ENCODE measurements at regions not wholly inside any gene's neighbourhood (a gene's known extent, or its start where the extent isn't known, plus 50 kb on each side); places are given as distances from the start of the nearest gene placed in this dataset.
"Not testable (repeated sequence)": the region's sequence is repeated elsewhere in the genome, so short reads cannot be mapped to it uniquely, and the experiment has no call there.

DNA sequence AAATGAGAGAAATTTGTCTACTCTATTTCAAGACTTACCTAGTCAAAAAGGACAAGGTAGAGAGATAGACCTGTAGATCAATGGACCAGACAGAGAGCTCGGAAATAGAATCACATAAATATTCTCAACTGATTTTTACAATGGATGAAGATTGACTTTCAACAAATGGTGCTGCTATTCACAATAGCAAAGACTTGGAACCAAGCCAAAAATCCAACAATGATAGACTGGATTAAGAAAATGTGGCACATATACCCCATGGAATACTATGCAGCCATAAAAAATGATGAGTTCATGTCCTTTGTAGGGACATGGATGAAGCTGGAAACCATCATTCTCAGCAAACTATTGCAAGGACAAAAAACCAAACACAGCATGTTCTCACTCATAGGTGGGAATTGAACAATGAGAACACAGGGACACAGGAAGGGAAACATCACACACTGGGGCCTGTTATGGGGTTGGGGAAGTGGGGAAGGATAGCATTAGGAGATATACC lies 1128.2 kb downstream of the UQCRFS1 start:
- not testable (repeated sequence) for DNase-seq (ENCODE audit: low read depth in 2 of 2)

DNA sequence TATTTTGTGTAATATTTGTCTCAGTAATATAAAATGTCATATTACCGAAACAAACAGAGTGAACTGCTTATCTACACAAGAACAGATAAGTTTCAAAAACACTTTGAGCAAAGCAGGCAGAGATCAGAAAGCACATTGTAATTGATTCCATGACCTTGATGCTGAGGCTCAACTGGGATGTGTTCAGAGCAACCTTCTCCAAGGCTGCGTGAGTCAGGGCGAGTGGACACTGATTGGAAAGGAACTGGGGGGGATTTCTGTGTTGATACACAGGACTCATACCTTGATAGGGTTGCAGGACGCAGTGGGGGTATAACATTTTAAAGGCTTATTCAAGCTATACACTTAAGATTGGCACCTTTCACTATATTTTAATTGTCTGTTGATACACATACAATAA lies 1136.3 kb downstream of the UQCRFS1 start:
- DNase-seq (ENCODE audit: low read depth in 2 of 2) = no peak

- DNase-seq (ENCODE audit: low read depth in 2 of 2) = no peak
Observed at GRCh38 chr19:28075229-28075628, 1137.7 kb downstream of the UQCRFS1 start.

DNA sequence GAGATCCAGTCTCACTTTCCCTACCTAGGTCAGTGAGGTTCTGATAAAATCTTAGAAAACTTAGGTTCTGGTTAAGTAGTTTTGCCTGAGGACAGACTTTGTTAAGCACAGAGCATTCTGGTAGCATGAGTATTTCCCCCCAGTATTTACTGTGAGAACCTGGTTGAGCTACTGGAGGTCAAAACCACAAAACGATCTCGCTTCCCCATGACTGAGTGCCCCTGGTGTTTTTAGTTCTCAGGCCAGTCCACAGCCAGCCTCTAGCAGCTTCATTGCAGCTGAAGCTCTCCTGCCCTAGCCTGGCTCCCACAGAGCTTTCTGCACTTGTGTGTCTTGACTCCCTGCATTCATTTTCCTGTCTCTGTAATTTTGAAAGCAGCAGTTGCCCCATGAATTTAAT lies 1138.2 kb downstream of the UQCRFS1 start:
- DNase-seq (ENCODE audit: low read depth in 2 of 2) = no peak

GRCh38 chr19:28067882-28068281 lies 1145.1 kb downstream of the UQCRFS1 start:
- DNase-seq (ENCODE audit: low read depth in 2 of 2) = no peak

DNA sequence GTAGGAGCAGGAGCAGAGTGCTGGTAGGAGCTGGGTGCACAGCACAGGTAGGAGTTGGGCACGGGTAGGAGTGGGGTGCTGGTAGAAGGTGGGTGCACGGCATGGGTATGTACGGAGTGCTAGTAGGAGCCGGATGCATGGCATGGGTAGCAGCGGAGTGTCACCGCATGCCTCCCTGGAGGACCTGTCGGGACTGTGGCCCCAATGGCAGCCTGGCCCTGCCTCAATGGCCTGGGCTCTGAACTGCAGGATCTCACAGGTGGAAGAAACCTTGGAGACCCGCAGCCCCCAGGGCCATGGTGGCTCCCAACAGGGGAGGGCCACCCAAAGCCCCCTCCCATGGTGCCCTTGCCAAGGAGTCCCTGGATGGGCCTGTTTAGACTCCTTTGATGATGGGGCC lies 1146.0 kb downstream of the UQCRFS1 start:
- DNase-seq (ENCODE audit: low read depth in 2 of 2) = no peak

- no peak for DNase-seq (ENCODE audit: low read depth in 2 of 2)
Observed at GRCh38 chr19:28066161-28066560, 1146.8 kb downstream of the UQCRFS1 start.

GRCh38 chr19:28065026-28065425 lies 1147.9 kb downstream of the UQCRFS1 start:
- no peak for DNase-seq (ENCODE audit: low read depth in 2 of 2)

- no peak for DNase-seq (ENCODE audit: low read depth in 2 of 2)
Observed at GRCh38 chr19:28063702-28064101, 1149.2 kb downstream of the UQCRFS1 start.

DNA sequence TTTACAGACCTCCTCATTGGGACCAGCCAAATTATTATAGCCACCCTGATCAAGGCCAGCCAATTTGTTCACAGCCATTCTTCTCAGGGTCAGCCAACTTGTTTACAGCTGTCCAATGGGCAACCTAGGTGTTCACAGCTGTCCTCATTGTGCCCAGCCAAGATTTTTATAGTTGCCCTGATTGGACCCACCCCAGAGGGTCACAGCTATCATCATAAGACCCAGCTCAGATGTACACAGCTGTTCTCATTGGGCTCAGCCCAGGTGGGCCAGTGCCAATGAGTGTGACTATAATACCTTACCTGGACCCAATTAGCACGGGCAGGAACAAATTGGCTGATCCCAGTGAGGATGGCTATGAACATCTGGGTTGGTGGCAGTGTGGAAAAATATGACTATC lies 1151.8 kb downstream of the UQCRFS1 start:
- DNase-seq (ENCODE audit: low read depth in 2 of 2) = no peak

DNA sequence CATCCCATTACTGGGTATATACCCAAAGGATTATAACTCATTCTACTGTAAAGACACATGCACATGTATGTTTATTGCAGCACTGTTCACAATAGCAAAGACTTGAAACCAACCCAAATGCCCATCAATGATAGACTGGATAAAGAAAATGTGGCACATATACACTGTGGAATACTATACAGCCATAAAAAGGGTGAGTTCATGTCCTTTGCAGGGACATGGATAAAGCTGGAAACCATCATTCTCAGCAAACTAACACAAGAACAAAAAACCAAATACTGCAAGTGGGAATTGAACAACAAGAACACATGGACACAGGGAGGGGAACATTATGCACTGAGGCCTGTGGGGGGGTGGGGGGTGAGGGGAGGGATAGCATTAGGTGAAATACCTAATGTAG lies 1155.9 kb downstream of the UQCRFS1 start:
- DNase-seq (ENCODE audit: low read depth in 2 of 2) = not testable (repeated sequence)

- no peak for DNase-seq (ENCODE audit: low read depth in 2 of 2)
Observed at GRCh38 chr19:28051047-28051446, 1161.9 kb downstream of the UQCRFS1 start.

DNA sequence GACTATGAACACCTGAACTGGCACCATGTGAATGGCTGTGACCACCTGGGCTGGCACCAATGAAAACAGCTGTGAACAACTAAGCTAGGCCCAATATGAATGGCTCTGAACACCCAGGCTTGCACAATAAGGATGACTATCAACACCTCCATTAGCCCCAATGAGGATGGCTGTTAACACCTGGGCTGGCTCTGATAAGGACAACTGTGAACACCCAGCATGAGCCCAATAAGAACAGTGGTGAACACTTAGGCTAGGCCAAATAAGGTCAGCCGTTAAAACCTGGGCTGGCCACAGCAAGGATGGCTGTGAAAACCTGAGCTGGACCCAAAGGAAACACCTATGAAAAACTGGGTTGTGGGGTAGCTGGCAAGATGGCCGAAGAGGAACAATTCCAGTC lies 1163.1 kb downstream of the UQCRFS1 start:
- DNase-seq (ENCODE audit: low read depth in 2 of 2) = no peak

- no peak for DNase-seq (ENCODE audit: low read depth in 2 of 2)
Observed at GRCh38 chr19:28046932-28047331, 1166.0 kb downstream of the UQCRFS1 start.

DNA sequence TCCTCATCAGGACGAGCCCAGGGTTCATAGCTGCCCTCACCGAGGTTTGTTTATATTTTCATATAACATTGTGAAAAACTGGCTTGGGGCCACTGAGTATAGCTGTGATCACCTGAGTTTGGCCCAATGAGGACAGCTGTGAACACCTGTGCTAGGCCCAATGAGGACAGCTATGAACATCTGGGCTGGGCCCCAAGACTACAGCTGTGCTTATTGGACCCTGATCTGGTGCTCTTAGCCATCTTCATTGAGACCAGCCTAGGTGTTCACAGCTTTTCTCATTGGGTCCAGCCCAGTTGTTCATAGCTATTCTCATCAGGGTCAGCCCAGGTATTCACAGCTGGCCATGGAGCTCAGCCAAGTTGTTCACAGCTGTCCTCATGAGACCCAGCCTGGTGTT lies 1167.3 kb downstream of the UQCRFS1 start:
- no peak for DNase-seq (ENCODE audit: low read depth in 2 of 2)

DNA sequence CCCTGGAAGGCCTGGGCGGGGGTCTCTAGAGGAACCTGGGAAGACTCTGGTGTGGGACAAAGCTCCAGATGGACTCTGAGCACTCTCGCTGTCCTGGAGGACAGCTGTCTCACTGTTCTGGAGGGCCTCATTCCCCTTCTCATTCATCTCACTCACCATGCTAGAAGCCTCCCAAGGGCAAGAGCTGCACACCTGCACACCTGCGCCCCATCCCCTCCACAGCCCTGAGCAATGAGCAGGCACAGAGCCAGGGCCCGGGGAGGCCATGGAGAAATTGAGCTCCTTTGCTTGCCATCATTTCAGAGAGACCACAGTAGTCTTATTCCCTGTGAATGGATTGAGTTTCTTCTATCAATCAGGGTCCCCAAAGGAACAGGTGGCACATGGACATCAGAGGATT lies 1168.5 kb downstream of the UQCRFS1 start:
- no peak for DNase-seq (ENCODE audit: low read depth in 2 of 2)

GRCh38 chr19:28042516-28042915 lies 1170.4 kb downstream of the UQCRFS1 start:
- DNase-seq (ENCODE audit: low read depth in 2 of 2) = no peak

DNA sequence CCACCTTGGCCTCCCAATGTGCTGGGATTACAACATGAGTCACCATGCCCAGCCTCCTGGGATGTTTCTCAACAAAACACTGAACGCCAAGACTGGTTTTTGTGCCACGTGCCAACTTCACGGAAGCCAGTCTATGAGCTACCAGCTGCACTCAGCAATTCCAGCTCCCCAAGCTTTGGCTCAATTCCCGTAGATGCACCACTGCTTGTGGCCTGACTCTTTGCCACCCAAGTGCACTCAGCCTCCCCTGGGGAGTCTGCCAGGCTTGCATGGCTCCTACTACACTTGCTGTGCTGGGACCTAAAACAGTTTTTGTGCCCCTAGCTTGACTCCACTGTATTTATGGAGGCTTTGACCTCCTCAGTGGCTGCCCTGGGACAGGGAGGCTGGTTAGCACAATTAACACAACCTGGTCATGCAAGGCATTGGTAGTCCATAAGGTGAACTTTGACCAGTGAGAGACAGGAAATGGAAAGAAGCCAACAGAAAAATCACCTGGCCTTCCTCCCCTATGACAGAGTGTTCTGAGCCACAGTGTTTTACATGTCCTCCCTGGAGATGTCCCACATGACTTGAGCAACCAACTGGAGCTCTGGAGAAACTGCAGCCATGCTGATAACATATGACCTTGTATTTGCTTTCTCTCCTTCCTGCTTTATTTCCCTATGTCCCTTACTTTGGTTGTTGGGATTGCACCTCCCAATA lies 1173.1 kb downstream of the UQCRFS1 start:
- DNase-seq (ENCODE audit: low read depth in 2 of 2) = no peak

DNA sequence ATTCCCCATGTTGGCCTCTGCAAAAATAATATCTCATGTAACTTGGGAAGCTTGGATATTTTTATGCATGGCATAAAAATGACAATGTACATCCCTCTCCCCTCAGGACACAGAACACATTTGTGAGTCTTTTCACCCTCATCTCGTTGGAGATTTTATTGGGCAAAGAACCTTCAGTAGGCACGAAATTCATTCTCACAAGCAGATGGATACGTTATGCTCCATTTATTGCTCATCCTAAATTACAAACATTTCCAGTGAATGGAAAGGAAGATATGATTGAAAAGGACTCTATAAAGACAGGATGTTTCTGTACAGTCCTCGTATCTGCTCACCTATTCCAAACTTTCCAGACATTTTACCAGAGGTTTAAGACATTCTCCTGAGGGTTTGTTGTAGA lies 1175.8 kb downstream of the UQCRFS1 start:
- no peak for DNase-seq (ENCODE audit: low read depth in 2 of 2)

DNA sequence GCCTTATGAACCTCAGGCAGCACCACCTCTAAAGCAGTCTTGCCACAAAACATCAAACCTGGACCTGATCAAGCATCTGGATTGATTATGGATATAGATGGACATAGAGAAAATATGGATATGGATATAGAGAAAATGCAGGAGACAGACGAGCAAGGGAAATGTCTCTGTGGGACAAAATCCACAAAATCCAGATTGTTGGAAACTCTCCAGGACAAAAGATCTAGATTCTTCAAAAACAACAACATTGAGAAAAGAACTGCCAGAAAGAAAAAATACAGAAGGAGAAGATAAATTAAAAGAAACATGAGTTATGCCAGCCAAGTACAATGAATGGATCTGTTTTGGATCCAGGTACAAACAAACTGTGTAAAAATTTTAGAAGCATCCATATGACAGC lies 1176.5 kb downstream of the UQCRFS1 start:
- no peak for DNase-seq (ENCODE audit: low read depth in 2 of 2)

- no peak for DNase-seq (ENCODE audit: low read depth in 2 of 2)
Observed at GRCh38 chr19:28034936-28035335, 1178.0 kb downstream of the UQCRFS1 start.

GRCh38 chr19:28028881-28029444 lies 1184.0 kb downstream of the UQCRFS1 start:
- no peak for DNase-seq (ENCODE audit: low read depth in 2 of 2)

DNA sequence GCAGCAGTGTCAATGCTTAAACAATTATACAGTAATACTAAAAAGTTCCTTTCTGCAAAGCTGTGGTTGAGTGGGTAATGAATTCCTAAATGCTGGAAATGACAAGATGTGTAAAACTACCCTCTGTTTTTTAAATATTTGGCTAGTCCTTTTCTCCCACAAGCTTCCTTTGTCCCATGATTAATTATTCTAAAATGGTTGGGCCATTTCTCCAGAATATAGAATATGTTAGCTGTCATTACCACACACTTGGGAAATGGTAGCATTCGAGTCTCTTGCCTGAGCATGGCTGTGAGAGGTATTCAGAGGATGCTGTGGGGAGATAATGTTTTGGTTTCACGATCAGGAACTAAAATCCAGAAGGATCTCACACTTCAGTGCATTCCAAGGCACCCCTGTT lies 1185.8 kb downstream of the UQCRFS1 start:
- no peak for DNase-seq (ENCODE audit: low read depth in 2 of 2)

GRCh38 chr19:28026636-28027035 lies 1186.3 kb downstream of the UQCRFS1 start:
- no peak for DNase-seq (ENCODE audit: low read depth in 2 of 2)

Measured in activated CD4-positive, alpha-beta T cell treated with anti-CD3 and anti-CD28 coated beads for 24 hours (primary cell).